GM12865 (cell line): ENCODE measurements at regions not wholly inside any gene's neighbourhood (a gene's known extent, or its start where the extent isn't known, plus 50 kb on each side); places are given as distances from the start of the nearest gene placed in this dataset.

Experiments
- DNase-seq: peaks from one replicate; pipeline ENCODE4 v3.0.0; 2010; ENCODE audit warnings: low read depth
- H3K4me3 ChIP-seq: 2 replicates; pipeline ENCODE4 v1.5.1; 2011; ENCODE audit warnings: mild to moderate bottlenecking, low read depth, low read length, control low read depth
- TF ChIP-seq, protein P1 (sequence below): IDR thresholded peaks from 2 replicates; pipeline ENCODE4 v1.5.1; 2011; ENCODE audit warnings: low read length, control low read depth, low read depth, inconsistent platforms; ENCODE audit not compliant: insufficient read depth; ENCODE audit errors: missing control alignments

DNA sequence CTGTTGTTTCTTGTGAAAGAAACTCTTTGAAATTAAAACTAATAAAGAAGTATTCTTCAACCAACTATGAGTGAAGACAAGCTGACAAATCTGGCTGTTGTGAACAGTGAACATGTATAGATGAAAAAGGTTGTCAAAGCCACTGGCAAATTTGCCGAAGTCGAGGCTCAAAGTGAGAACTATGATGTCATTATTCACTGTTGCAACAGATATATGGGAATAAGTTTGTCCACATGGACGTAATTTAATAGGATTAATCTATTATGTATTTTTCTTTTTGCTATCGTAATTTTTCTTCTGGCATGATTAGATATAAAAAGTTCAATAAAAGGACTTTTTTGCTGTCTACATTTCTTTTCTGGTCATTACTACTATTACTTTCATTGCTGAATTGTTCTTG lies 223.2 kb upstream of the ZNF507 start:
- H3K4me3 ChIP-seq = no peak overlapping the region
- no peak for DNase-seq
- TF ChIP-seq, protein P1, sequence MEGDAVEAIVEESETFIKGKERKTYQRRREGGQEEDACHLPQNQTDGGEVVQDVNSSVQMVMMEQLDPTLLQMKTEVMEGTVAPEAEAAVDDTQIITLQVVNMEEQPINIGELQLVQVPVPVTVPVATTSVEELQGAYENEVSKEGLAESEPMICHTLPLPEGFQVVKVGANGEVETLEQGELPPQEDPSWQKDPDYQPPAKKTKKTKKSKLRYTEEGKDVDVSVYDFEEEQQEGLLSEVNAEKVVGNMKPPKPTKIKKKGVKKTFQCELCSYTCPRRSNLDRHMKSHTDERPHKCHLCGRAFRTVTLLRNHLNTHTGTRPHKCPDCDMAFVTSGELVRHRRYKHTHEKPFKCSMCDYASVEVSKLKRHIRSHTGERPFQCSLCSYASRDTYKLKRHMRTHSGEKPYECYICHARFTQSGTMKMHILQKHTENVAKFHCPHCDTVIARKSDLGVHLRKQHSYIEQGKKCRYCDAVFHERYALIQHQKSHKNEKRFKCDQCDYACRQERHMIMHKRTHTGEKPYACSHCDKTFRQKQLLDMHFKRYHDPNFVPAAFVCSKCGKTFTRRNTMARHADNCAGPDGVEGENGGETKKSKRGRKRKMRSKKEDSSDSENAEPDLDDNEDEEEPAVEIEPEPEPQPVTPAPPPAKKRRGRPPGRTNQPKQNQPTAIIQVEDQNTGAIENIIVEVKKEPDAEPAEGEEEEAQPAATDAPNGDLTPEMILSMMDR = no peak

DNA sequence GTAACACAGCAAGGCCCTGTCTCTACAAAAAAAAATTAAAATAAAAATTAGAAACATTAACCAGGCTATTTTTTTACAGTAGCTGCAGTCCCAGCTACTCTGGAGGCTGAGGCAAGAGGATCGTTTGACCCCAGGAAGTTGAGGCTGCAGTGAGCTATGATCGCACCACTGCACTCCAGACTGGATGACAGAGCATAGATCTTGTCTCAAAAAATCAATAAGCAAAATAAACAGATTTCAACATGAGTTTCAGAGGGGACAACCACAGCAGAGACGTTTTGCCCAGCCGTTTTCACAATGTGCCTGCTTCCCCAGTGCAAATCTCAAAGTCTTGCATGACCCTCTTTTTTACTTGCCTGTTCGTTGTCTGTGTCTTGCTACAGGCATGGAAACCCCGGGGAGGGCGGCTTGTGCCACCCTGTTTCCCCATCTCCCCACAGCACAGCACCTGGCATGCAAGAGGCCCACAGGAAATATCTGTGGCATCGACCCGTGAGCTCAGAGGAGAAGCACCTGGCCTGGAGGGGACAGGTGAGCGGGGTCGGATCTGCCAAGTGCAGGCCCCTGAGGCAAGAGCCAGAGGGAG lies 222.0 kb upstream of the ZNF507 start:
- TF ChIP-seq, protein P1 = no peak
- H3K4me3 ChIP-seq = no peak overlapping the region
- no peak for DNase-seq

DNA sequence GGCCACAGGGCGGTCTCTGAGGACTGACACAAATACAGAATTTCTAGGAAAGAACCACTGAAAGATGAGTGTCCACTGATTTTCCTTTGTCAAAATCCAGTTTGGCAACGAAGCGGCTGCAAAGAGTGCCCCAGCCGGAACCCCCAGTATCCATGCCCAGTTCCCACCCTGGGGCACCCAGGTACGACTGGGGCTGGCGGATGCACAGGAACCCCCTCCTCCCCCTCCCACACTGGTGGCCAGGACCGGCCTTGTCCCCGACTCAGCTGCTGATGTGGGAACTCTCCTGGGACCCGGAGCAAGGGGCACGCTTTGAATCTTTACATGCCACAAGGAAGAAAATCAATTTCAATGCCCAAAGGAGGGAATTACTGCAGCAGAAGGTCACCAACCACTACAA lies 220.8 kb upstream of the ZNF507 start:
- TF ChIP-seq, protein P1 = no peak
- no peak overlapping the region for H3K4me3 ChIP-seq
- DNase-seq = no peak

DNA sequence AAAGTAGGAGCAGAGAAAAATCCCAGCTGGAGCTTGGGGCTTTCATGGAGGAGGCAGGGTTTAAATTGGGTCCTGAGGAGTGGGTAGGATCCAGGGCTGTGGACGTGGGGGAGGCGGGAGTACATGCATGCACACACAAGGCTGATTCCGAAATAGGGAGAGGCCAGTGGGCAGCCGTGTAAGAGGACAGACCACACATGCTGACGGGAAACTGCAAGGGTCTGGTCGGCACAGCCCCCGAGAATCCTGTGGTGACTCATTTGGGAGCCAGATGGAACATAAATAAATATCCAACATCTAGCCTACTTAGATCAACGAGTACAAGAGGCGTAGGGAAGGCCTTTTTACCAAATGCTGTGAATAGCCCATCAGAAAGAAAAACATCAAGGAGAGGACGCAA lies 216.3 kb upstream of the ZNF507 start:
- H3K4me3 ChIP-seq = no peak overlapping the region
- TF ChIP-seq, protein P1 = no peak
- no peak for DNase-seq

DNA sequence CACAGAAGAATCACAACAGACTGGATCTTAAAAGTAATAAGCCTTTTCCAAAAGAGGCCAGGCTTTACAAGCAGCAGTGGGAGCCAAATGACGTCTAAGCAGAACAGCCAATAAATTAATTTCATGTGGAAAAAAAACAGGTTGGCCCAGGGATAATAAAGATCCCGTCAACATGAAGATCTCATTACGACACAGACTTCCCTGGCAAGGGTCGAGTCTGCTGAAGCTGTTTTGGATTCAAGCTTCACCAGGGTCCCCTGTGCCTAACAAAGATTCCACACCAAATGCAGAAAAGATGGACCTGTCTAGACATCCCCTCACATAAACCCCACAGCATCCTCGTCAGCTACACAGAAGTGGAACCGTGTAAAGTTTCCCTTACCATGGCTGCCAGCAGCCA lies 215.1 kb upstream of the ZNF507 start:
- H3K4me3 ChIP-seq = no peak overlapping the region
- TF ChIP-seq, protein P1 = no peak
- DNase-seq = no peak

DNA sequence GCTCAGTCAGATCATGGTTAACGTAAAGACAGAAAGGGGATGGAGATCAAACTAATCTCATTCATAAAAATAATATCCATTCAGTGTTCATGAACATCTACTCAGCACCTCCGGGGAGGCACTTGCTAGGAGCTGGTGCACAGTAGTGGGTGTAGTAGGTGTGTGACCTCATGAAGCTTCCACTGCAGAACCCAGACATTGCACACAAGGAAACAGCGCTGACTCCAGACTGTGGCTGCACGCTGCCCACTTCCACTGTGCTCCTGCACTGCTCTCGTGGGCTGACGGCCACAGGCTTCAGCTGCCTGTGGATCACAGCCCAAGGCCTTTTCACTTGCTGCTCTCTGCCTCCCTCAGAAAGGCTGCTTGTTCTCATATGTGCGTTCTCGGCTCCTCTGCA lies 214.4 kb upstream of the ZNF507 start:
- DNase-seq = no peak
- TF ChIP-seq, protein P1 = no peak
- no peak overlapping the region for H3K4me3 ChIP-seq

DNA sequence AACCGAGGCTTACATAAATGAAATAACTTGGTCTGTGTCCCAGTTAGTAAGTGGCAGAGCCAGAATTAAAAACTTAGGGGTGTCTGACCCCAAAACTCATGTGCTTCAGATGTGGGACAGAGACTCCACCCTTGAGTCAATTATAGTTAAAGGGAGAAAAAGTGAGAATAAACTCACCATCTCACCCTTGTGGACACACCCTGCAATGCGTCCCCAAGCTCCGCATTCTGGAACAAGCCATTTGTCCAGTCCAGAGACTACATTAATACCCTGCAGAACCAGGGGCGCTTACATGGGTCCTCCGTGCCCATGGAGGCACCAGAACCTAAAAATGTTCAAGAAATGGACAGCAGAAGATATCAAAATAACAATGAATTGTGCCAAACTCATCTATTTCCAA lies 207.0 kb upstream of the ZNF507 start:
- no peak for DNase-seq
- TF ChIP-seq, protein P1 = no peak
- no peak overlapping the region for H3K4me3 ChIP-seq
